ENCODE measurements at regions not wholly inside any gene's neighbourhood (a gene's known extent, or its start where the extent isn't known, plus 50 kb on each side); places are given as distances from the start of the nearest gene placed in this dataset.

DNA sequence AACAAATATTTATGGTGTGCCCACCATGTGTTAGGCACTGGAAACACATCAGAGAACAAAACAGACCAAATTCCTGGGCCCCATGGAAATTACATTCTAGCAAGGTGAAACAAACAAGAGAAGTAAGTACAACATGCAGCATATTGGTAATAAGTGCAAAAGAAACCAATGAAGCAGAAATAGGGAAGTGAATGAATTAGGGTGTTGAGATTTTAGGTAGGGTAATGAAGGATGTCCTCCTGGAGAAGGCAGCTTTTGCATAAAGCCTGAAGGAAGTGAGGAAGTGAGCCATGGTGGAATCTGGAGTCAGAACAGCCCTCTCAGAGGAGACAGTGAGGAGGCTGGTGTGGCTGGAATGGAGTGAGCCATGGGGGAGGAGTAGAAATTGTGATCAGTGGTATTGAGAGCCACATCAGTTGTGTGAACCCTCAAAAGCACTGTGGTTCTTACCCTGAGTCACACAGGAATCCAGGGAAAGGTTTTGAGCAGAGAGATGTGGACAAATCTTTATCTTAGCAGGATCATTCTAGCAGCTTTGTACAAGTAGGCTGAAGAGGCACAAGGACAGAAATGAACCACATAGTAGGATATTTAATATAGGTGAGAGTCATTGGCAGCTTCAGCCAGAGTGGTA, 52.7 kb upstream of the ARL15 start:
- H3K27ac ChIP-seq (ENCODE audit: low read length in 2 of 2) = no peak overlapping the region
- DNase-seq (no peak), ATAC-seq (ENCODE audit: low read depth) (no peak)
- H3K9ac ChIP-seq (ENCODE audit: low read length) = no peak overlapping the region
- Mint-ChIP-seq H3K27ac (no peak overlapping the region), H3K27me3 (peaks cover 10% of the 10 kb centered on the region), H3K4me1 (peaks cover 4% of the 10 kb centered on the region), H3K9me3 (ENCODE audit: insufficient read depth) (no peaks in the 10 kb centered on the region), H3K4me3 (no peak overlapping the region)
- POLR2A ChIA-PET = no interaction called here
- H3K4me3 ChIP-seq (ENCODE audit: control extremely low read depth in 1 of 5, extremely low read depth in 1 of 5, insufficient read depth in 1 of 5, low read depth in 2 of 5, low read length in 4 of 5) = no peak overlapping the region
- H3K79me2 ChIP-seq (ENCODE audit: control insufficient read depth, insufficient read depth, low read length) = no peaks in the 10 kb centered on the region
- H3K36me3 ChIP-seq (replicated peaks in 1 of 2; ENCODE audit: control extremely low read depth in 1 of 2, control insufficient read depth in 1 of 2, extremely low read depth in 1 of 2, insufficient read depth in 2 of 2, low read length in 1 of 2) = no peaks in the 10 kb centered on the region
- CTCF ChIA-PET = interaction anchor here (0.5 kb wide), 1 partner anchor 127 kb away, joined by 3 read pairs; no protein-coding TSS in a partner anchor
- TF ChIP-seq, protein P1, sequence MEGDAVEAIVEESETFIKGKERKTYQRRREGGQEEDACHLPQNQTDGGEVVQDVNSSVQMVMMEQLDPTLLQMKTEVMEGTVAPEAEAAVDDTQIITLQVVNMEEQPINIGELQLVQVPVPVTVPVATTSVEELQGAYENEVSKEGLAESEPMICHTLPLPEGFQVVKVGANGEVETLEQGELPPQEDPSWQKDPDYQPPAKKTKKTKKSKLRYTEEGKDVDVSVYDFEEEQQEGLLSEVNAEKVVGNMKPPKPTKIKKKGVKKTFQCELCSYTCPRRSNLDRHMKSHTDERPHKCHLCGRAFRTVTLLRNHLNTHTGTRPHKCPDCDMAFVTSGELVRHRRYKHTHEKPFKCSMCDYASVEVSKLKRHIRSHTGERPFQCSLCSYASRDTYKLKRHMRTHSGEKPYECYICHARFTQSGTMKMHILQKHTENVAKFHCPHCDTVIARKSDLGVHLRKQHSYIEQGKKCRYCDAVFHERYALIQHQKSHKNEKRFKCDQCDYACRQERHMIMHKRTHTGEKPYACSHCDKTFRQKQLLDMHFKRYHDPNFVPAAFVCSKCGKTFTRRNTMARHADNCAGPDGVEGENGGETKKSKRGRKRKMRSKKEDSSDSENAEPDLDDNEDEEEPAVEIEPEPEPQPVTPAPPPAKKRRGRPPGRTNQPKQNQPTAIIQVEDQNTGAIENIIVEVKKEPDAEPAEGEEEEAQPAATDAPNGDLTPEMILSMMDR (IDR thresholded peaks at IDR 0.05) = no peak
- no peak for TF ChIP-seq EZH2 (IDR thresholded peaks at IDR 0.05; ENCODE audit: borderline replicate concordance, insufficient read depth, low read depth, low read length, poor library complexity, severe bottlenecking)
- no peaks in the 10 kb centered on the region for H4K20me1 ChIP-seq (ENCODE audit: control insufficient read depth, insufficient read depth, low read length, poor library complexity, severe bottlenecking)
- H3K27me3 ChIP-seq (replicated peaks in 1 of 4; ENCODE audit: control extremely low read depth in 1 of 4, control insufficient read depth in 3 of 4, insufficient read depth in 4 of 4, low read length in 3 of 4) = peaks cover 0 to 12% (median 0%) of the 10 kb centered on the region in 4 experiments
- no peak overlapping the region for H3K4me2 ChIP-seq (replicated peaks; ENCODE audit: low read depth, low read length, poor library complexity, severe bottlenecking)
- H3K4me1 ChIP-seq (ENCODE audit: control insufficient read depth in 2 of 2, insufficient read depth in 2 of 2, low read length in 2 of 2) = peaks cover 0 to 6% of the 10 kb centered on the region in 2 donors
- H2AFZ ChIP-seq (ENCODE audit: insufficient read depth, low read depth, low read length, poor library complexity, severe bottlenecking) = no peak overlapping the region
- H3K9me3 ChIP-seq (ENCODE audit: control extremely low read depth in 1 of 3, control insufficient read depth in 2 of 3, insufficient read depth in 1 of 3, low read length in 2 of 3) = no peaks in the 10 kb centered on the region
- intact Hi-C loops (cut with micrococcal nuclease) = no loop called here

- ATAC-seq (ENCODE audit: low read depth) (no peak), DNase-seq (no peak)
- no peak overlapping the region for H3K4me3 Mint-ChIP-seq
- intact Hi-C loops (cut with micrococcal nuclease) = no loop called here
- Histone ChIP-seq H3K27ac (ENCODE audit: low read length in 2 of 2) (no peak overlapping the region), H3K4me3 (ENCODE audit: control extremely low read depth in 1 of 5, extremely low read depth in 1 of 5, insufficient read depth in 1 of 5, low read depth in 2 of 5, low read length in 4 of 5) (no peak overlapping the region), H3K9me3 (ENCODE audit: control extremely low read depth in 1 of 3, control insufficient read depth in 2 of 3, insufficient read depth in 1 of 3, low read length in 2 of 3) (no peaks in the 10 kb centered on the region), H2AFZ (ENCODE audit: insufficient read depth, low read depth, low read length, poor library complexity, severe bottlenecking) (no peak overlapping the region), H3K4me1 (ENCODE audit: control insufficient read depth in 2 of 2, insufficient read depth in 2 of 2, low read length in 2 of 2) (peaks cover 0 to 6% of the 10 kb centered on the region in 2 donors), H3K27me3 (replicated peaks in 1 of 4; ENCODE audit: control extremely low read depth in 1 of 4, control insufficient read depth in 3 of 4, insufficient read depth in 4 of 4, low read length in 3 of 4) (peaks cover 0 to 12% (median 1%) of the 10 kb centered on the region in 4 experiments), H3K4me2 (replicated peaks; ENCODE audit: low read depth, low read length, poor library complexity, severe bottlenecking) (no peak overlapping the region), H3K9ac (ENCODE audit: low read length) (no peak overlapping the region), H3K36me3 (replicated peaks in 1 of 2; ENCODE audit: control extremely low read depth in 1 of 2, control insufficient read depth in 1 of 2, extremely low read depth in 1 of 2, insufficient read depth in 2 of 2, low read length in 1 of 2) (no peaks in the 10 kb centered on the region), H4K20me1 (ENCODE audit: control insufficient read depth, insufficient read depth, low read length, poor library complexity, severe bottlenecking) (no peaks in the 10 kb centered on the region), H3K79me2 (ENCODE audit: control insufficient read depth, insufficient read depth, low read length) (no peaks in the 10 kb centered on the region)
- H3K9me3 Mint-ChIP-seq (ENCODE audit: insufficient read depth) = no peaks in the 10 kb centered on the region
- POLR2A ChIA-PET = no interaction called here
- CTCF ChIA-PET = no interaction called here
- peaks cover 4% of the 10 kb centered on the region for H3K4me1 Mint-ChIP-seq
- H3K27me3 Mint-ChIP-seq = peaks cover 10% of the 10 kb centered on the region
- WGBS (ENCODE audit: insufficient coverage) = no CpG with 5 or more reads among the region's 2 CpGs
- TF ChIP-seq, protein P1 (IDR thresholded peaks at IDR 0.05) = no peak
- TF ChIP-seq EZH2 (IDR thresholded peaks at IDR 0.05; ENCODE audit: borderline replicate concordance, insufficient read depth, low read depth, low read length, poor library complexity, severe bottlenecking) = no peak
- H3K27ac Mint-ChIP-seq = no peak overlapping the region
These were observed 52.1 kb upstream of the ARL15 start for GRCh38 chr5:54362434-54362833.
